T-helper 17 cell (primary cell): ENCODE measurements at regions not wholly inside any gene's neighbourhood (a gene's known extent, or its start where the extent isn't known, plus 50 kb on each side); places are given as distances from the start of the nearest gene placed in this dataset.

ENCODE experiments used
- ATAC-seq: fragments of 150-1000 bp; cut with Tn5 transposase; 2 replicates; pipeline ENCODE4 v1.10.0; 2021; ENCODE audit warnings: mild to moderate bottlenecking, moderate library complexity
- DNase-seq, 3 donors: peaks; one replicate each; pipeline versions ENCODE4 v3.0.0 to v3.0.0-alpha.2; 2020 to 2021
- H3K9me3 ChIP-seq: one replicate; pipeline ENCODE4 v1.7.0; 2013; ENCODE audit warnings: low read length, mild to moderate bottlenecking; ENCODE audit not compliant: control insufficient read depth, poor library complexity, severe bottlenecking
- H3K27ac Mint-ChIP-seq: one replicate; pipeline ENCODE4 v1.8.0; 2022; ENCODE audit warnings: mild to moderate bottlenecking, moderate library complexity, mixed read lengths
- H3K27me3 Mint-ChIP-seq: one replicate; pipeline ENCODE4 v1.8.0; 2022; ENCODE audit warnings: mixed read lengths
- H3K36me3 Mint-ChIP-seq: one replicate; pipeline ENCODE4 v1.8.0; 2022; ENCODE audit warnings: low read depth, mixed read lengths
- H3K4me1 Mint-ChIP-seq: one replicate; pipeline ENCODE4 v1.8.0; 2022; ENCODE audit warnings: mild to moderate bottlenecking, mixed read lengths
- H3K4me3 Mint-ChIP-seq: one replicate; pipeline ENCODE4 v1.8.0; 2022; ENCODE audit warnings: mild to moderate bottlenecking, moderate library complexity, mixed read lengths

GRCh38 chr17:52233632-52234031, 75.1 kb upstream of the CA10 start:
- H3K4me1 Mint-ChIP-seq: no peaks in the 10 kb centered on the region
- no peak overlapping the region for H3K27ac Mint-ChIP-seq
- H3K27me3 Mint-ChIP-seq: peaks cover 20% of the 10 kb centered on the region
- no peaks in the 10 kb centered on the region for H3K9me3 ChIP-seq
- ATAC-seq: no peak
- H3K4me3 Mint-ChIP-seq: no peak overlapping the region
- no peaks in the 10 kb centered on the region for H3K36me3 Mint-ChIP-seq
- DNase-seq: no peak

GRCh38 chr17:52233176-52233575, 74.7 kb upstream of the CA10 start:
- no peak overlapping the region for H3K27ac Mint-ChIP-seq
- no peaks in the 10 kb centered on the region for H3K4me1 Mint-ChIP-seq
- ATAC-seq (no peak), DNase-seq (no peak)
- no peak overlapping the region for H3K4me3 Mint-ChIP-seq
- no peaks in the 10 kb centered on the region for H3K9me3 ChIP-seq
- no peaks in the 10 kb centered on the region for H3K36me3 Mint-ChIP-seq
- H3K27me3 Mint-ChIP-seq: peaks cover 20% of the 10 kb centered on the region

- H3K4me3 Mint-ChIP-seq: no peak overlapping the region
- no peaks in the 10 kb centered on the region for H3K9me3 ChIP-seq
- peaks cover 27% of the 10 kb centered on the region for H3K27me3 Mint-ChIP-seq
- no peaks in the 10 kb centered on the region for H3K4me1 Mint-ChIP-seq
- no peaks in the 10 kb centered on the region for H3K36me3 Mint-ChIP-seq
- H3K27ac Mint-ChIP-seq: no peak overlapping the region
- DNase-seq (no peak), ATAC-seq (no peak)
These were observed 70.3 kb upstream of the CA10 start for GRCh38 chr17:52228823-52229222.

GRCh38 chr17:52227926-52228325, 69.4 kb upstream of the CA10 start:
- H3K36me3 Mint-ChIP-seq: no peaks in the 10 kb centered on the region
- no peaks in the 10 kb centered on the region for H3K9me3 ChIP-seq
- peaks cover 27% of the 10 kb centered on the region for H3K27me3 Mint-ChIP-seq
- no peaks in the 10 kb centered on the region for H3K4me1 Mint-ChIP-seq
- ATAC-seq (no peak), DNase-seq (no peak)
- H3K27ac Mint-ChIP-seq: no peak overlapping the region
- H3K4me3 Mint-ChIP-seq: no peak overlapping the region

GRCh38 chr17:52213451-52213850, 54.9 kb upstream of the CA10 start:
- peaks cover 4% of the 10 kb centered on the region for H3K27me3 Mint-ChIP-seq
- H3K36me3 Mint-ChIP-seq: no peaks in the 10 kb centered on the region
- no peak for ATAC-seq
- no peaks in the 10 kb centered on the region for H3K9me3 ChIP-seq
- no peak overlapping the region for H3K4me3 Mint-ChIP-seq
- no peaks in the 10 kb centered on the region for H3K4me1 Mint-ChIP-seq
- no peak for DNase-seq
- no peak overlapping the region for H3K27ac Mint-ChIP-seq

GRCh38 chr17:52212851-52213250, 54.3 kb upstream of the CA10 start:
- no peak for ATAC-seq
- no peaks in the 10 kb centered on the region for H3K36me3 Mint-ChIP-seq
- H3K4me1 Mint-ChIP-seq: no peaks in the 10 kb centered on the region
- no peak for DNase-seq
- no peak overlapping the region for H3K27ac Mint-ChIP-seq
- no peak overlapping the region for H3K4me3 Mint-ChIP-seq
- no peaks in the 10 kb centered on the region for H3K9me3 ChIP-seq
- peaks cover 4% of the 10 kb centered on the region for H3K27me3 Mint-ChIP-seq

GRCh38 chr17:52209507-52209906, 51.0 kb upstream of the CA10 start:
- no peaks in the 10 kb centered on the region for H3K9me3 ChIP-seq
- ATAC-seq (no peak), DNase-seq (no peak)
- H3K27ac Mint-ChIP-seq: no peak overlapping the region
- no peaks in the 10 kb centered on the region for H3K4me1 Mint-ChIP-seq
- no peak overlapping the region for H3K4me3 Mint-ChIP-seq
- no peaks in the 10 kb centered on the region for H3K36me3 Mint-ChIP-seq
- peaks cover 4% of the 10 kb centered on the region for H3K27me3 Mint-ChIP-seq
